ENCODE measurements at regions not wholly inside any gene's neighbourhood (a gene's known extent, or its start where the extent isn't known, plus 50 kb on each side); places are given as distances from the start of the nearest gene placed in this dataset.

- TF ChIP-seq CTCF (IDR thresholded peaks at IDR 0.05; ENCODE audit: insufficient read depth, low read length) (no peak), POLR2AphosphoS5 (IDR thresholded peaks at IDR 0.05; ENCODE audit: low read depth) (no peak), SPI1 (IDR thresholded peaks at IDR 0.05; ENCODE audit: borderline replicate concordance, low read depth) (no peak)
Measured at GRCh38 chr1:119266858-119267257, 101.7 kb upstream of the HAO2 start.

Measured in HL-60 (cell line).